ENCODE measurements at regions not wholly inside any gene's neighbourhood (a gene's known extent, or its start where the extent isn't known, plus 50 kb on each side); places are given as distances from the start of the nearest gene placed in this dataset.

DNA sequence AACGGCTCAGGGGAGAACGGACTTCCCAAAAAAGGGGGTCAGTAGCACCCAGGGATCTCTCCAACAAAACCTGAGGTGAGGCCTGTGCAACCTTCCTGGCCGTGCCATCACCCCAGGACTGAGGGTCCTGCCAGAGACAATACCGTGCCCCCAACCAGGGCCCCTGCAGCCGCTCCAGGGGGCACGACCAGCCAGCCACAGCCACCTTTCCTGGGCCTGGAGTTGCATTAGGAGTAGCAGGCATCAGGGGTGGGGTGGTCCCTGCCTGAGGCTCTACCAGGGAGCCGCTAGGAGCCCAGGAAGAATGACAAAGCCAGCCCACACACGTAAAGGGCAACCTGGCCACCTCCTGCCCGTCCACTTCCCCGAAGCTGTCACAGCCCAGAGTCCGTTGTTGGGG, 137.8 kb downstream of the BRD1 start:
- TF ChIP-seq, protein P1, sequence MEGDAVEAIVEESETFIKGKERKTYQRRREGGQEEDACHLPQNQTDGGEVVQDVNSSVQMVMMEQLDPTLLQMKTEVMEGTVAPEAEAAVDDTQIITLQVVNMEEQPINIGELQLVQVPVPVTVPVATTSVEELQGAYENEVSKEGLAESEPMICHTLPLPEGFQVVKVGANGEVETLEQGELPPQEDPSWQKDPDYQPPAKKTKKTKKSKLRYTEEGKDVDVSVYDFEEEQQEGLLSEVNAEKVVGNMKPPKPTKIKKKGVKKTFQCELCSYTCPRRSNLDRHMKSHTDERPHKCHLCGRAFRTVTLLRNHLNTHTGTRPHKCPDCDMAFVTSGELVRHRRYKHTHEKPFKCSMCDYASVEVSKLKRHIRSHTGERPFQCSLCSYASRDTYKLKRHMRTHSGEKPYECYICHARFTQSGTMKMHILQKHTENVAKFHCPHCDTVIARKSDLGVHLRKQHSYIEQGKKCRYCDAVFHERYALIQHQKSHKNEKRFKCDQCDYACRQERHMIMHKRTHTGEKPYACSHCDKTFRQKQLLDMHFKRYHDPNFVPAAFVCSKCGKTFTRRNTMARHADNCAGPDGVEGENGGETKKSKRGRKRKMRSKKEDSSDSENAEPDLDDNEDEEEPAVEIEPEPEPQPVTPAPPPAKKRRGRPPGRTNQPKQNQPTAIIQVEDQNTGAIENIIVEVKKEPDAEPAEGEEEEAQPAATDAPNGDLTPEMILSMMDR (IDR thresholded peaks at IDR 0.05; ENCODE audit: insufficient read depth, low read length, poor library complexity, severe bottlenecking) = no peak
- TF ChIP-seq EZH2phosphoT487 (conservative IDR thresholded peaks at IDR 0.05; ENCODE audit: low read length) = no peak
